Ishikawa (cell line): ENCODE measurements at regions not wholly inside any gene's neighbourhood (a gene's known extent, or its start where the extent isn't known, plus 50 kb on each side); places are given as distances from the start of the nearest gene placed in this dataset.

Source experiments
- CEBPB ChIP-seq: IDR thresholded peaks from 2 replicates; pipeline ENCODE4 v1.6.1; 2012
- CREB1 ChIP-seq: IDR thresholded peaks from 2 replicates; pipeline ENCODE4 v1.6.1; 2012; ENCODE audit warnings: low read depth
- EGR1 ChIP-seq: IDR thresholded peaks from 2 replicates; pipeline ENCODE4 v1.6.1; 2012
- EP300 ChIP-seq: IDR thresholded peaks from 2 replicates; pipeline ENCODE4 v1.6.1; 2012; ENCODE audit warnings: borderline replicate concordance
- FOXM1 ChIP-seq: IDR thresholded peaks from 2 replicates; pipeline ENCODE4 v1.6.1; 2012; ENCODE audit warnings: low read depth, borderline replicate concordance
- MAX ChIP-seq: IDR thresholded peaks from 2 replicates; pipeline ENCODE4 v1.6.1; 2012
- NFIC ChIP-seq: IDR thresholded peaks from 2 replicates; pipeline ENCODE4 v1.6.1; 2012
- RAD21 ChIP-seq: IDR thresholded peaks from 2 replicates; pipeline ENCODE4 v1.6.1; 2012; ENCODE audit warnings: low read depth
- REST ChIP-seq: IDR thresholded peaks from 2 replicates; pipeline ENCODE4 v1.6.1; 2012; ENCODE audit warnings: low read depth, mild to moderate bottlenecking
- TAF1 ChIP-seq: IDR thresholded peaks from 2 replicates; pipeline ENCODE4 v1.6.1; 2012; ENCODE audit warnings: low read depth, mild to moderate bottlenecking
- TCF12 ChIP-seq: IDR thresholded peaks from 2 replicates; pipeline ENCODE4 v1.6.1; 2012; ENCODE audit warnings: low read depth
- TEAD4 ChIP-seq: IDR thresholded peaks from 2 replicates; pipeline ENCODE4 v1.6.1; 2012
- USF1 ChIP-seq: IDR thresholded peaks from 2 replicates; pipeline ENCODE4 v1.6.1; 2012
- YY1 ChIP-seq: IDR thresholded peaks from 2 replicates; pipeline ENCODE4 v1.6.1; 2012; ENCODE audit warnings: low read depth
- ZBTB7A ChIP-seq: IDR thresholded peaks from 2 replicates; pipeline ENCODE4 v1.6.1; 2012; ENCODE audit warnings: low read depth

- TF ChIP-seq CREB1 (no peak), TEAD4 (no peak), FOXM1 (no peak), YY1 (no peak), TCF12 (no peak), REST (no peak), CEBPB (no peak), TAF1 (no peak), EGR1 (no peak), RAD21 (no peak), MAX (no peak), USF1 (no peak), NFIC (no peak), EP300 (no peak), ZBTB7A (no peak)
Measured at GRCh38 chr22:27144321-27144720, 486.9 kb downstream of the MIAT start.

- no peak for TF ChIP-seq NFIC
- TF ChIP-seq FOXM1 = no peak
- TF ChIP-seq RAD21 = no peak
- TF ChIP-seq TCF12 = no peak
- TF ChIP-seq ZBTB7A = no peak
- no peak for TF ChIP-seq MAX
- TF ChIP-seq EP300 = no peak
- TF ChIP-seq YY1 = no peak
- TF ChIP-seq CEBPB = no peak
- no peak for TF ChIP-seq EGR1
- TF ChIP-seq USF1 = no peak
- no peak for TF ChIP-seq TAF1
- no peak for TF ChIP-seq REST
- no peak for TF ChIP-seq TEAD4
- no peak for TF ChIP-seq CREB1
Measured at GRCh38 chr22:27146866-27147633, 489.7 kb downstream of the MIAT start.

- TF ChIP-seq REST (no peak), TEAD4 (no peak), RAD21 (no peak), FOXM1 (no peak), NFIC (no peak), ZBTB7A (no peak), EGR1 (no peak), TCF12 (no peak)
Measured at GRCh38 chr22:27148055-27148454, 490.7 kb downstream of the MIAT start.

- no peak for TF ChIP-seq EGR1
- no peak for TF ChIP-seq CREB1
- no peak for TF ChIP-seq FOXM1
- TF ChIP-seq NFIC = no peak
- no peak for TF ChIP-seq REST
- no peak for TF ChIP-seq EP300
Measured at GRCh38 chr22:27148886-27149470, 491.6 kb downstream of the MIAT start.
